ENCODE measurements at regions not wholly inside any gene's neighbourhood (a gene's known extent, or its start where the extent isn't known, plus 50 kb on each side); places are given as distances from the start of the nearest gene placed in this dataset.

DNA sequence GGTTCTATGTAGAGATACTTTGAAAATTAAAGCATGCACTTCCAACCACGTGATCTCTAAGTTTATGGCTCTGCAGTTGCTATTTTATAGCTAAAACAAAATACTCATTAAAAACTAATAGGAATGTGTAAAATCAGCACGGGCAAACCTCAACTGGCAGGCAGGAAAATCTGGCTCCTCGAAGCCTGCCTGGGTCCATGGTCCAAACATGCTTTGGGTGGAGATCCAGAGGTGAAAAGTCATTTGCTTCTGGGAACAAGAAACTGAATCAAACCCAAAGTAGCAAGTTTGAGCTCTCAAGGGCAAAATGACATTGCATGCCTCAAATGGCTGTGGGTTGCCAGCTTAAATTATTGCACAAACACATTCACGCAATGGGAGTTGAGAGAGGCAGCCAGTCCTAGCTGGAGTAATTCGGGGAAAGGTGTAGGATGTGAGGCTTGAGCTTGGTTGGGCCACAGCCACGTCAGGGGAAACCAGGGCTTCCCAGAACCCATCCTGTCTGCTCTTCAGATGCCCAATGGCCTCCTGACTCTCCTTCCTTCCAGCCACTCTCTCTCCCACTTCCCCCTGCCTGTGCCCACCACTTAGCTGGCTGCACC lies 75.2 kb upstream of the LCLAT1 start:
- DNase-seq, result no peak

DNA sequence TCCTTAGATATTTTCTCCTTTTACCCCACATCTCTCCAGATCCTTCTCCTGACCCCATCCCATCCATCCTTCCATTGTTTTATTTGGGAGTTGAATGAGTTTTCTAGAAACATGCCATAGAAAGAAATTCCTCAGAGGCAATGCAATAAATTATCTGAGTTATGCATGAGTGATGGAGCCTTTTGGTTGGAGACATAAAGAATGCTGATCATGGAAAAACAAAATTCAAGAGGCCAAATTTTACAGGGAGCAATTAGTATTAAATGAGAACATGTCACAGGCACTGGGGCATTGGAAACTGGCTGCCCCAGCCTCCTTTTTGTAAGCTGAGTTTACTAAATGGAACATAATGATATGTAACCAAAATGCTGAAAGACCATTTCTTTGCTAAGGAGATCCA lies 74.2 kb upstream of the LCLAT1 start:
- no peak for DNase-seq

DNA sequence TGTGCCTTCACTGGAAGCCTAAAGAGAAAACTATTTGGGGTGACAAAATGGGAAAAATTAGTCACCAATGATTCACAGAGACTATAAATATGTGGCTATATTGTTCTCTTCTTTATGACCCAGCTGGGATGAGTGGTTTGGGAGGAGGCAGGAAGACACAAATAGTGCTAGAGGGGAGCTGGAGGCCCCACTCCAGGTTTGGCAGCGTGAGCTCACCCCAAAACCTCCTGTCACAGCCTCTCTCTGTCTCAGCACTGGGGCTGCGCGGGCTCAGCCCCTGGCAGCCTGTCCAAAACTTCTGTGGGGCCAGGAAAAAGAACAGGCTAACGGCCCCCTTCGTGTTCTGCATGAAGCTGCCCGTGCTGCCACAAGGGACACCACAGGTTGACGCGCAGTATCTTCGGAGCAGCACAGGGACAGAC lies 73.2 kb upstream of the LCLAT1 start:
- no peak for DNase-seq

DNA sequence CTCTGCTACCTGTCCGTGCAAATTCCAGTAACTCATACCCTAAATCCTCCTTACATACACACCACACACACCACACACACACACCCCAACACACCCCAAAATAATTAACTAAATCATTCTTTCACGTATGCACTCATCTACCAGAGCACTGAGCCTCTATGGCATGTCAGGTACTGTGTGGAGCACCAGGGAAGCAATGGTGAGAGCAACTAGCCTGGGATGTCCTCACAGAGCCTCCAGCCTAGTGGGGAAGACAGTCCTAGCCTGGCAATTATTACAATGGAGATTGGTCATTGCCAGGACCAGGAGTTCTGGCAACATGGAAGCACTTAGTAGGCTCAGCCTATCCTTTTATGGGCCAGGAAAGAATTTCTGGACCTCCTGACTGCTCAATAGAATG lies 72.7 kb upstream of the LCLAT1 start:
- DNase-seq, result no peak

DNA sequence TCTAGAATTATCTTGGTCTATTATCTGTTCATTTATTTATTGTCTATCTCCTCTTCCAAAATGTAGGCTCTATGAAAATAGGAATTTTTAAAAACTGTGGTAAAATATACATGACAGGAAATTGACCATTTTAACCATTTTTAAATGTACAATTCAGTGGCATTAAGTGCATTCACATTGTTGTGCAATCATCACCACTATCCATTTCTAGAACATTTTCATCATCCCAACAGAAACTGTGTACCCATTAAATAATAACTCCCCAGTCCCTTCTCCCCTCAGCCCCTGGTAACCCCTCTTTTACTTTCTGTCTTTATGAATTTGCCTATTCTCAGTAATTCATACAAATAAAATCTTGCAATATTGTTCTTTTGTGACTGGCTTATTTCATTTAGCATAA lies 71.1 kb upstream of the LCLAT1 start:
- DNase-seq, result no peak

DNA sequence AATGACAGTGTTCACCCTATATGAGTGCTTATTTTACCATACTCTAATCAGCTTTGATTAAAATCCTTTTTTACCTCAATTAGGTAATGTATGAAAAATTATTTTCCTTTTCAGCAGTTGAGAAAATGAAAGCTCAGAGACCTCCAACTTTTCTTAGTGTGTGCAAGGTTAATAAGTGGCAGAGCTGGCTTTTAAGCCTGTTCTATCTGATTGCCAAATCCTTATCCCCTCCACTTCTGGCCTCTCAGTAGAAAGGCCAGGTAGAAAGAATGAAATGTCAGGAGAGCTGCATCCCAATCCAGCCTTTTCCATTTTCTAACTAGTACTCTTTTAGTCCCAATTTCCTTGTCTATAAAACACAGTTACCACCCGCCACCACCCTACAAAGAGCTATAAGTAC lies 67.6 kb upstream of the LCLAT1 start:
- no peak for DNase-seq

DNA sequence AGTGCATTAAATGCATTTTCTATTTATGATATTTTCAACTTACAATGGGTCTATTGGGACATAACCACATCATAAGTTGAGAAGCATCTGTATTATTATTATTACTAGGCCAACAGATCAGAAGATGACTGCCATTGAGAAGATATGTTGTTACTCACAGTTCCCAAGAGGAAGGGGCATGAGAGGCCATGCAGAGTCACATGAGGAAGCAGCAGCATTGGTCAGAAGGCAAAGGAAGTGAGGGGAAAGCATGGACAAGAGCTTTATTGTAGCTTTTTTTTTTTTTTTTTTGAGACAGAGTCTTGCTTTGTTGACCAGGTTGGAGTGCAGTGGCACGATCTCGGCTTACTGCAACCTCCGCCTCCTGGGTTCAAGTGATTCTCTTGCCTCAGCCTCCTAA lies 66.2 kb upstream of the LCLAT1 start:
- DNase-seq, result no peak

- DNase-seq, result no peak
Observed at GRCh38 chr2:30382162-30382783, 64.8 kb upstream of the LCLAT1 start.

GRCh38 chr2:30382995-30383394 lies 64.1 kb upstream of the LCLAT1 start:
- DNase-seq, result no peak

- DNase-seq, result peak; percentile 83
Observed at GRCh38 chr2:30385327-30385726, 61.7 kb upstream of the LCLAT1 start.

DNA sequence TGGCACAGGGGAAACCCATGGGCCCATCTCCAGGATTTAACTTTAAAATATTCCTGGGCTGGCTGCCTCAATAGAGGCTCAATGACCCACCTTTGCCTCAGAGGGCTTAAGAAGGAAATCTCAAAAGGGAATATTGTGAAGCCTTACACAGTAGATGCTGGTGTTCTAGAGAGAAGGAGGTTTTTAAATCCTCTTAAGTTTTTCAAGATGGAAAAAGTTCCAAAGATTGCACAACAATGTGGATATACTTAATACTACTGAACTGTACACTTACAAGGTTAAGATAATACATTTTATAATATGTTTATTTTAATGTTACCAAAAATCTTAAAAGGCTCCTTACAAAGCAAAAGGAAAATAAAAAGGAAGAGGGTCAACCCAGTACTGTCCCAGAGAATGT lies 54.9 kb upstream of the LCLAT1 start:
- DNase-seq, result no peak

GRCh38 chr2:30393510-30393909 lies 53.5 kb upstream of the LCLAT1 start:
- no peak for DNase-seq

- no peak for DNase-seq
Observed at GRCh38 chr2:30394096-30394495, 53.0 kb upstream of the LCLAT1 start.

GRCh38 chr2:30396436-30397232 lies 50.4 kb upstream of the LCLAT1 start:
- no peak for DNase-seq

All from islet precursor cell (in vitro differentiated cells).